ENCODE measurements at regions not wholly inside any gene's neighbourhood (a gene's known extent, or its start where the extent isn't known, plus 50 kb on each side); places are given as distances from the start of the nearest gene placed in this dataset.
"Not testable (repeated sequence)": the region's sequence is repeated elsewhere in the genome, so short reads cannot be mapped to it uniquely, and the experiment has no call there.

GRCh38 chr2:236358482-236358881 lies 94.3 kb upstream of the ASB18 start:
- H3K36me3 ChIP-seq (ENCODE audit: control insufficient read depth, insufficient read depth, low read length); H3K4me3 ChIP-seq (ENCODE audit: low read depth in 2 of 2, low read length in 2 of 2); intact Hi-C loops (cut with micrococcal nuclease; ENCODE audit: unreplicated experiment); H3K27me3 ChIP-seq (ENCODE audit: control insufficient read depth, insufficient read depth, low read length); H3K4me1 ChIP-seq (ENCODE audit: control insufficient read depth, insufficient read depth, low read length); in situ Hi-C loops (cut with HindIII; ENCODE audit: low pct_unique_long_range_greater_than_20kb, low sequenced_read_pairs); POLR2A ChIA-PET; CTCF ChIA-PET; H3K9me3 ChIP-seq (ENCODE audit: control insufficient read depth, insufficient read depth, low read depth, low read length); H3K27ac ChIP-seq (ENCODE audit: low read length); BruUV-seq (replicated peaks); ATAC-seq; DNase-seq (ENCODE audit: low read depth, low spot score): not testable (repeated sequence)

GRCh38 chr2:236359426-236360045 lies 95.3 kb upstream of the ASB18 start:
- H3K27me3 ChIP-seq (ENCODE audit: control insufficient read depth, insufficient read depth, low read length): peaks cover 4% of the 10 kb centered on the region
- ChIA-PET CTCF (no interaction called here), POLR2A (no interaction called here)
- no TSS peak for BruUV-seq (replicated peaks)
- DNase-seq (ENCODE audit: low read depth, low spot score) (no peak), ATAC-seq (no peak)
- H3K4me3 ChIP-seq (ENCODE audit: low read depth in 2 of 2, low read length in 2 of 2): no peak overlapping the region
- intact Hi-C loops (cut with micrococcal nuclease; ENCODE audit: unreplicated experiment) (no loop called here), in situ Hi-C loops (cut with HindIII; ENCODE audit: low pct_unique_long_range_greater_than_20kb, low sequenced_read_pairs) (no loop called here)
- H3K27ac ChIP-seq (ENCODE audit: low read length): no peak overlapping the region
- H3K36me3 ChIP-seq (ENCODE audit: control insufficient read depth, insufficient read depth, low read length): no peaks in the 10 kb centered on the region; the same call in 1 of the 2 replicates
- TF ChIP-seq REST (IDR thresholded peaks at IDR 0.05; ENCODE audit: insufficient read depth in 1 of 2, low read depth in 2 of 2, low read length in 1 of 2): no peak
- TF ChIP-seq POLR2AphosphoS5 (IDR thresholded peaks at IDR 0.05; ENCODE audit: low read depth, low read length): no peak
- no peaks in the 10 kb centered on the region; the same call in 1 of the 2 replicates for H3K4me1 ChIP-seq (ENCODE audit: control insufficient read depth, insufficient read depth, low read length)
- H3K9me3 ChIP-seq (ENCODE audit: control insufficient read depth, insufficient read depth, low read depth, low read length): no peaks in the 10 kb centered on the region

- peaks cover 4% of the 10 kb centered on the region for H3K27me3 ChIP-seq (ENCODE audit: control insufficient read depth, insufficient read depth, low read length)
- ChIA-PET POLR2A (no interaction called here), CTCF (no interaction called here)
- in situ Hi-C loops (cut with HindIII; ENCODE audit: low pct_unique_long_range_greater_than_20kb, low sequenced_read_pairs) (no loop called here), intact Hi-C loops (cut with micrococcal nuclease; ENCODE audit: unreplicated experiment) (no loop called here)
- no TSS peak for BruUV-seq (replicated peaks)
- H3K9me3 ChIP-seq (ENCODE audit: control insufficient read depth, insufficient read depth, low read depth, low read length): no peaks in the 10 kb centered on the region
- no peak overlapping the region for H3K27ac ChIP-seq (ENCODE audit: low read length)
- ATAC-seq (no peak), DNase-seq (ENCODE audit: low read depth, low spot score) (no peak)
- H3K4me3 ChIP-seq (ENCODE audit: low read depth in 2 of 2, low read length in 2 of 2): no peak overlapping the region
- TF ChIP-seq REST (IDR thresholded peaks at IDR 0.05; ENCODE audit: insufficient read depth in 1 of 2, low read depth in 2 of 2, low read length in 1 of 2): no peak
- H3K36me3 ChIP-seq (ENCODE audit: control insufficient read depth, insufficient read depth, low read length): no peaks in the 10 kb centered on the region; the same call in 1 of the 2 replicates
- H3K4me1 ChIP-seq (ENCODE audit: control insufficient read depth, insufficient read depth, low read length): no peaks in the 10 kb centered on the region; the same call in 1 of the 2 replicates
Measured at GRCh38 chr2:236360496-236360895, 96.3 kb upstream of the ASB18 start.
